Panc1 (cell line): ENCODE measurements at regions not wholly inside any gene's neighbourhood (a gene's known extent, or its start where the extent isn't known, plus 50 kb on each side); places are given as distances from the start of the nearest gene placed in this dataset.

ENCODE experiments used
- POLR2AphosphoS5 ChIP-seq: IDR thresholded peaks from 2 replicates; pipeline ENCODE4 v1.6.1; 2012; ENCODE audit warnings: mild to moderate bottlenecking, low read depth, low read length, moderate library complexity
- REST ChIP-seq, 2 experiments: IDR thresholded peaks; 2 replicates each; pipeline ENCODE4 v1.6.1; 2011 to 2012; ENCODE audit warnings: low read depth in 2 of 2, control low read depth in 1 of 2, low read length in 1 of 2, mild to moderate bottlenecking in 1 of 2, moderate library complexity in 1 of 2; ENCODE audit not compliant: insufficient read depth in 1 of 2
- SIN3A ChIP-seq: IDR thresholded peaks from 2 replicates; pipeline ENCODE4 v1.6.1; 2012; ENCODE audit warnings: low read depth, mild to moderate bottlenecking, low read length, moderate library complexity, borderline replicate concordance; ENCODE audit not compliant: insufficient read depth
- TCF7L2 ChIP-seq: IDR thresholded peaks from 2 replicates; pipeline ENCODE4 v1.6.1; 2011; ENCODE audit warnings: mild to moderate bottlenecking, low read depth, low read length, inconsistent platforms
- TF ChIP-seq, protein P1 (sequence below): fragments of 450-650 bp; IDR thresholded peaks from 2 replicates; pipeline ENCODE4 v1.5.1; 2017; ENCODE audit warnings: mild to moderate bottlenecking

- TF ChIP-seq, protein P1, sequence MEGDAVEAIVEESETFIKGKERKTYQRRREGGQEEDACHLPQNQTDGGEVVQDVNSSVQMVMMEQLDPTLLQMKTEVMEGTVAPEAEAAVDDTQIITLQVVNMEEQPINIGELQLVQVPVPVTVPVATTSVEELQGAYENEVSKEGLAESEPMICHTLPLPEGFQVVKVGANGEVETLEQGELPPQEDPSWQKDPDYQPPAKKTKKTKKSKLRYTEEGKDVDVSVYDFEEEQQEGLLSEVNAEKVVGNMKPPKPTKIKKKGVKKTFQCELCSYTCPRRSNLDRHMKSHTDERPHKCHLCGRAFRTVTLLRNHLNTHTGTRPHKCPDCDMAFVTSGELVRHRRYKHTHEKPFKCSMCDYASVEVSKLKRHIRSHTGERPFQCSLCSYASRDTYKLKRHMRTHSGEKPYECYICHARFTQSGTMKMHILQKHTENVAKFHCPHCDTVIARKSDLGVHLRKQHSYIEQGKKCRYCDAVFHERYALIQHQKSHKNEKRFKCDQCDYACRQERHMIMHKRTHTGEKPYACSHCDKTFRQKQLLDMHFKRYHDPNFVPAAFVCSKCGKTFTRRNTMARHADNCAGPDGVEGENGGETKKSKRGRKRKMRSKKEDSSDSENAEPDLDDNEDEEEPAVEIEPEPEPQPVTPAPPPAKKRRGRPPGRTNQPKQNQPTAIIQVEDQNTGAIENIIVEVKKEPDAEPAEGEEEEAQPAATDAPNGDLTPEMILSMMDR = no peak
- no peak for TF ChIP-seq POLR2AphosphoS5
- TF ChIP-seq SIN3A = no peak
- TF ChIP-seq TCF7L2 = no peak
- no peak for TF ChIP-seq REST (IDR thresholded peaks at IDR 0.05; ENCODE audit: insufficient read depth in 1 of 2, low read depth in 2 of 2, low read length in 1 of 2)
Observed at GRCh38 chr5:4453655-4454054, 686.5 kb upstream of the ADAMTS16 start.
